ENCODE measurements at regions not wholly inside any gene's neighbourhood (a gene's known extent, or its start where the extent isn't known, plus 50 kb on each side); places are given as distances from the start of the nearest gene placed in this dataset.
"Not testable (repeated sequence)": the region's sequence is repeated elsewhere in the genome, so short reads cannot be mapped to it uniquely, and the experiment has no call there.

GRCh38 chr19:32067685-32068084 is 277.7 kb upstream of the ZNF507 start:
- no peak for DNase-seq

GRCh38 chr19:32068793-32069192 is 276.6 kb upstream of the ZNF507 start:
- no peak for DNase-seq

- no peak for DNase-seq
These were observed 275.3 kb upstream of the ZNF507 start for GRCh38 chr19:32070101-32070500.

- DNase-seq, result no peak
These were observed 263.4 kb upstream of the ZNF507 start for GRCh38 chr19:32082028-32082427.

- not testable (repeated sequence) for DNase-seq
These were observed 260.6 kb upstream of the ZNF507 start for GRCh38 chr19:32084756-32085363.

GRCh38 chr19:32091241-32091640 is 254.2 kb upstream of the ZNF507 start:
- no peak for DNase-seq

- no peak for DNase-seq
These were observed 248.4 kb upstream of the ZNF507 start for GRCh38 chr19:32097011-32097410.

- DNase-seq, result no peak
These were observed 247.8 kb upstream of the ZNF507 start for GRCh38 chr19:32097620-32098019.

GRCh38 chr19:32098968-32099367 is 246.4 kb upstream of the ZNF507 start:
- DNase-seq, result no peak

- DNase-seq, result no peak
These were observed 244.2 kb upstream of the ZNF507 start for GRCh38 chr19:32101206-32101605.

- no peak for DNase-seq
These were observed 241.9 kb upstream of the ZNF507 start for GRCh38 chr19:32103541-32103940.

- DNase-seq, result no peak
These were observed 241.1 kb upstream of the ZNF507 start for GRCh38 chr19:32104153-32104849.

- DNase-seq, result no peak
These were observed 240.6 kb upstream of the ZNF507 start for GRCh38 chr19:32104850-32105235.

- DNase-seq, result no peak
These were observed 239.7 kb upstream of the ZNF507 start for GRCh38 chr19:32105527-32106310.

- DNase-seq, result no peak
These were observed 223.2 kb upstream of the ZNF507 start for GRCh38 chr19:32122258-32122657.

- DNase-seq, result no peak
These were observed 222.0 kb upstream of the ZNF507 start for GRCh38 chr19:32123355-32123940.

GRCh38 chr19:32124585-32124984 is 220.8 kb upstream of the ZNF507 start:
- no peak for DNase-seq

- no peak for DNase-seq
These were observed 216.3 kb upstream of the ZNF507 start for GRCh38 chr19:32129141-32129540.

GRCh38 chr19:32130332-32130731 is 215.1 kb upstream of the ZNF507 start:
- no peak for DNase-seq

- DNase-seq, result no peak
These were observed 214.4 kb upstream of the ZNF507 start for GRCh38 chr19:32131005-32131404.

- no peak for DNase-seq
These were observed 207.0 kb upstream of the ZNF507 start for GRCh38 chr19:32138416-32138815.

- DNase-seq, result no peak
These were observed 203.4 kb upstream of the ZNF507 start for GRCh38 chr19:32141840-32142511.

- no peak for DNase-seq
These were observed 198.7 kb upstream of the ZNF507 start for GRCh38 chr19:32146664-32147063.

Data from activated CD4-positive, alpha-beta T cell treated with anti-CD3 and anti-CD28 coated beads, Interleukin-2, amount 50 U/mL, for 48 hours (primary cell).